GM18498 (cell line): ENCODE measurements at regions not wholly inside any gene's neighbourhood (a gene's known extent, or its start where the extent isn't known, plus 50 kb on each side); places are given as distances from the start of the nearest gene placed in this dataset.
"Not testable (repeated sequence)": the region's sequence is repeated elsewhere in the genome, so short reads cannot be mapped to it uniquely, and the experiment has no call there.

Source experiments
- ATAC-seq: cut with Tn5 transposase; IDR thresholded peaks from one replicate; pipeline ENCODE4 v1.9.1; 2021; ENCODE audit warnings: mild to moderate bottlenecking, moderate library complexity; ENCODE audit not compliant: unreplicated experiment

DNA sequence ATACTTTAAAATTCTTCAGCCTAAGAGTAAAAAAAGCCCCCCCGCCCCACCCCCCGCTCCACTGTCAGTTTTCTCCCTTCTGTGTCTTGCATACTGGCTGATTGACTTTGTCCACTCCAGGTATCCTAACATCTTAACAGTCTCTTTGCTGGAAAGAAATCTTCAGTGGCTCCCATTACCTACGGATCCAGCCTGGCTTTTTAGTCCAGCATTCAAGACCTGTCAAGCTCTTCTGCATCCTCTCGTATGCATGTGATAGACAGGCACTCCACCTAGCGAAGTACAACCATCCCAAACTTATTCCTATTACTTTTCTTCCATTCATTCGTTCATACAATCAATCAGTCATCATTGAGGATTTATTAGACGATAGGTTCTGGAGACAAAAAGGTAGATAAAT, 288.1 kb downstream of the MYCN start:
- no peak for ATAC-seq

DNA sequence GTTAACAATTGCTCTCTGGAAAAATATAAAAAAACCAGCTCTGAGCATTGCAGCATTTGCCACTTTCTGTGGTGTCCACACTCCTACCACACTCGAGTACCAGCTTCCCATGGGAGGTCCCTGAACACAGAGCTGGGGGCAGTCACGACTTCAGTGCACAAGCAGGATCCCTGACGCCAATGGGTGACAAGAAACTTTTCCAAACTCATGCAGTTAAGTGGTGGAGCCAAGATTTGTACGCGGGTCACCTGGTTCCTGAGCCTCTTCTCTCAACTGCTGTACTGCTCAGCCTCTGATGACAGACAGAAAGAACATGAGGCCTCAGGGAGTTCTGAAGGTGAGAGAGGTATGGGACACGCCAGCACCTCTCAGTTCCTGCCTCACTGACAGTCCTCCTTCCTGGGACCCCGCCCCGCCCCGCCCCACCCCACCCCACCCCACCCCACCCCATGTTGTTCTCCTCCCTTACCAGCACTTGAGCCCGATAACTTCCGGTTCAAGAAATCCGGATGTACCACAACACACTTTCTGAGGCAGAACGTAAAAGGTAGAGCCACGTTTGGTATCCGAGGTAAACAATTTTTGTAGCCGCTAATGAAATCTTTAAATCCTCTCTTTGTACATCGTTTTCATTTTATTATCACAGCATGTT, 287.6 kb downstream of the MYCN start:
- ATAC-seq: no peak

DNA sequence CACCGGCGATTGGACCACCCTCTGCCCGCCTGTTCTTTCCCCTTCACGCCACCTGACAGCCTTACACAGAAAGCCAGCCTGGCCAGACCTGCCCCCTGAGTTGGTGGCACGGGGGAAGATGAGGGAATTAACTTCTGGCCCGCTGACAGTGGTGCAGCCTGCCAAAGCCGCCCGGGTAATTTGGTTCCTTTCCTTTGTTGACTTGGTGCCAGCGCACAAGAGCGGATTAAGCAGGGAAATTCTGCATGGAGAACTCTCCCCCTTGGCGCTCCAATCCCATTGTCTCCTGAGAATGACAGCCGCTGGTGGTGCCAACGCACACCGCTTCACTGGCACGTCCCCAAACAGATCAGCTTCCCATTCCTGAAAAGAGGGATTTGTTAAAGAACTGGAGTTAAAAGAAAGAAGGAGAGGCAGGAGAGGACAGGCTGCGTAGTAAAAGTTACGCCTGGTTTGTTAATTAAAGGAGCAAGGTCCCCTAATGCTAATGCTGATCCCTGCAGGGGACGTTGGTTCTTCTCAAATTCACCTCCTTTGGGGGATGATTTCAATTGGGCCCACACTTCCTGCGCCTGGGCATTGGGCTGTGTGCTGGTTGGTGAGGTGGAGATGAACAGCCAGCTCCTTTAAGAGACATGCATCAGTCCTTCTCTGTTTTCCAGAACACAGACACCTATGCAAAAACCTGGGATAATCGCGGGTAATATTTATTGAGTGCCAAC, 286.8 kb downstream of the MYCN start:
- no peak for ATAC-seq

DNA sequence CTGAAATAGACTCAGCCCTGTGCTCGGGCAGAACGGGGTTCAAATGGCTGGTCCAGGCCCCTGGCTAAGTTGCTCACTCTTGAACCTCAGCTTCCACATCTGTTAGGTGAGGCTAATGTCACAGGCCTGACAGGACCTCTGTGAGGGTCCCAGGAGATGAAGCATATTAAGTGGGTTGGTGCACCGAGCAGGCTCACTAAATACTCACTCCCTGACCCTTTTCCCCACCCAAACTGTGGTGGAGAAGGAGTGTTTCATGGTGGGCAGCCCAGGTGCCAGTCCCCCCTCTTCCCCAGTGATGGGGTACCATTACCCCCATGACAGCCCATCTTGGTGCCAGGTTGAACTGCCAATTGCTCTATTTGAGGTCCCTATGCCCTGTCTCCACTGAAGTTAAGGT, 286.0 kb downstream of the MYCN start:
- no peak for ATAC-seq

DNA sequence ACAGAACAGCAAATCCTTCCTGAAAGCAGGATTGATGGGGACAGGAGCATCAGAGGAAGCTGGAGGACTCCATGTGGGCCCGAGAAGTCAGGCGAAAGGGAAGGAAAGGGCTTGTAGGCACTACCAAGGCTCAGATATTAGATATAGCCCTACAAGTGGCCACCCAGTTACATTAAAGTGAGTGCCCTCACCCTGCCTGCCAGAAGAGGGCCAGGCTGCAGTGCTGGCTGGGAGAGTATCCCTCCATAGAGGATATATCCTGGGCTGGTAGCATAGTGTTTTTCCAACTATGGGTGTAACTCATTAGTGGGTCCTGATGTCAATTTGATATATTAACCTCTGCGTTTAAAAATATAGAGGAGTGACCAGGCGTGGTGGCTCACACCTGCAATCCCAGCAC, 285.2 kb downstream of the MYCN start:
- no peak for ATAC-seq

DNA sequence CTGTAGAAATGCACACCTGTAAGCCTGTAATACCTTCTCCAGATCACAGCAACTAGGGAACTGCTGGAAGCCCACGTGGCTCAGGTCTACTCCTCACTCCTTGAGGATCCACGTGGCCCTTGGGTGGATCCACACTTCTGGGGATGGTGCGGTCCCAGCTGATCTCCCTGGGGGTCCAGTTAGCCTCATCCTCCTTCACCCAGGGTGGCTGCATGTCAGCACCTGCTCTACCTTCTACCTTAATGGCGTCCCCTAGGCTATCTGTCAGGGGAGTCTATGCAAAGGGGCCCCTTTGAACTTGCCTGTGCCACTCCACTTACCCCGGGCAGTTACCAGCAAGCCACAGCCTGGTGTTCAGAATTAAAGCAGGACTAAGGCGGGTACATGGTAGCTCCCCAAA, 284.7 kb downstream of the MYCN start:
- ATAC-seq: no peak

DNA sequence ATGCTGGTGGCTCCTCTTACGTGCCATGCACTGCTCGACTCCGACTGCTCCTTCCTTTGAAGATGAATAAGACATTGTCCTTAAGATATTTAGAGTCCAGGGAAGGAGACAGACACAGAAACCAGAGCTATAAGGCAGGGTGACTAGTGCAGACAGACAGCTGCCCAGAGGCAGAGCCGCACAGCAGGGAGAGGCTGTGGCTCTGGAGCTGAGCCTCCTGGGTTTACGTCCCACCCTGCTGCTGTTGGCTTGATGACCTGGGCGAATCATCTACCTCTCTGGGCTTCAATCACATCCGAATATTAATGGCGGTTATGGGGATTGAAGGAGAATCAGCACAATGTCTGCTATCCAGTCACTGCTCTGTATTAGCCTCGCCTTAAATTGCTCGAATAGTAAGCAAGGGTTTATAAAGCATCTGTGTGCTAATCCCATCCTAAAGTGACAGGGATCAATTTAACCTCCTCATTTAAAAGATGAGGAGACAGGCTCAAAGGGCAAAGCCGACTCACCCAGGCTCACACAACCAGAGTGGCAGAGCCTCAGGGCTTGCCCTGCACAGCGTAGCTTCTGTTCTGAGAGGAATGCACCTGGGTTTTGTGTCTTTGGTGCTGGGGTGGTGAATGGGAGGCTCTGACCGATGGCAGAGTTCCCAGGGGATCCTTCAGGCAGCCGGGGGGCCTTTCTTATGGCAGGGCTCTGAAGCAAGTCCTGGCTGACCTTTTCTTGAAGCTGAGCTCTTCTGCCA, 284.1 kb downstream of the MYCN start:
- no peak for ATAC-seq

DNA sequence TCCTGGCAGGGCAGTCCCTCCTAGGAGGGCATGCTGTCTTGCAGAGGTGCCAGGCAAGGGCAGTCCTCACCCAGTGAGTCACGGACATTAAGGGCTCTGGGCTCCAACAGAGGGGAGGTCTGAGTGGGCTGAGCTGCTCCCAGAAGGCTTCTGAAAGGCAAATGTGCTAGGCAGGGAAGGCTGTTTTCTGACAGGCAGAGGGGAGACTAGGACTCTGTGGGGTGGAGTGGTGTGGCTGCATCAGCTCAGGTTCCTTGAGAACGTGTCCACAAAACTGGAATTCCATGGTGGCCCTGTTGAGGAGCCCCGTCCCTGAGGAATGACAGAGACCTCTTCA, 283.5 kb downstream of the MYCN start:
- no peak for ATAC-seq

DNA sequence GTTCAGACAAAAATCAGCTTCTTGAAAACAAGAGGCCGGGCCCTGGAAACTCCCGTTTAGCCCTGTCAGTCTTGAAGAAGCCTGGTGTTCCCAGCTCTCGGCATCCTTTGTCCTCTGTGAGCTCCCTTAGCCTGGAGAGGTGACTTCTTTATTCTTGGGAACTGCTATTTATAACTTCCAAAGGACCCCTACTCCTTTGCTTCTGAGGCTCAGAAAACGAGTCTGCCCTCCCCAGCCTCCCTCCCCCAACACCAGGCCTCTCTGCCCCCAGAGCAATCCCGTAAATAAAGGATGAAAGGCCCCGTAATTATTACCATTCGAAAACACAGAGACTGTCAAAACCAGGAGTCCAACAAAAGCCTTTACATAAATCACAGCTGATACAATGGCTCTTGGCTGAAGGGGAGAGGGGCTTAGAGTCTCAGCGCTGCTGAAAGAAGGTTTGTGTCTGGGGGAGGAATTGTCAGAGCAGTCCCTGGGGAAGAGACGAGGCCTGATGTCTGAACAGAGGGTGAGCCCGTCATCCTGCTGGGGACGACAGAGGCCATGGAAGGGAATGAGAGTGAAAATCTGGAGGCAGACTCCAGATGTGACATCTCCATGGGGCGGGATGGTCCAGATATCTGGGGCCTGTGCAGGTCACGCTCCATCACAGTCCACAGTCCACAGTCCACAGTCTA, 283.0 kb downstream of the MYCN start:
- ATAC-seq: no peak

DNA sequence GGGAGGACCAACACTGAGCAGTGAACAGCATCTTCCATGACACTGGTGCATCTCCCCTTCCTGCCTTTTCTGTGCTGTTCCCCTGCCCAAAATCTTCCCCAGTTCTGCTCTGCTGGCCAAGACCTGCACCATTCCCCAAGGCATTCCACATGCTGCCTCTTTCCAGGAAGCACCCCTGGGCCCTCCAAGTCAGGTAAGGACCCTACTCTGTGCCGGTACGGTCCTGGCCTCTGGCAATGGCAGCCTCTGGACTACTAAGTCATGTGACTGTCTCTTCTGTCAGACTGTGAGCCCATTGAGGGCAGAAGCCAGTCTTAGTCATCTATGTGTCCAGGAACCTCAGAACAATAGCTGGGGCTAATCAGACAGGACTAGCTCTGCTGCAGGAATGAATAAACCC, 282.0 kb downstream of the MYCN start:
- ATAC-seq: no peak

DNA sequence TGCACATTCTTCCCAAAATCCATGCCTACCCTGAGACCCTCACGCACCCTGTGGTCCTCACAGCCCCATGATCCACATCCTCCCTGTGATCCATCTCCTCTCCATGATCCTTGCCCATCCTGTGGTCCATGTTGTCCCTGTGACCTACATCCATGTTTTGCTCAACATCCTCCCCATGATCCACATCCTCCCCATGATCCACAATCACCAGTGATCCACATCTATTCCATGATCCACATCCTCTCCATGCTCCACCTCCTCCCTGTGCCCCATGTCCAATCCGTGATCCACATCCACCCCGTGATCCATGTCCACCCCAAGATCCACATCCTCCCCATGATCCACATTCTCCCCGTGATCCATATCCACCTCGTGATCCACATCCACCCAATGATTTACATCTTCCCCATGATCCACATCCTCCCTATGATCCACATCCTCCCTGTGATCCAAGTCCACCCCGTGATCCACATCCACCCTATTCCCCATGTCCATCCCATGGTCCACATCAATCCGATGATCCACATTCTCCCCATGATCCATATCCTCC, 281.2 kb downstream of the MYCN start:
- ATAC-seq: no peak

DNA sequence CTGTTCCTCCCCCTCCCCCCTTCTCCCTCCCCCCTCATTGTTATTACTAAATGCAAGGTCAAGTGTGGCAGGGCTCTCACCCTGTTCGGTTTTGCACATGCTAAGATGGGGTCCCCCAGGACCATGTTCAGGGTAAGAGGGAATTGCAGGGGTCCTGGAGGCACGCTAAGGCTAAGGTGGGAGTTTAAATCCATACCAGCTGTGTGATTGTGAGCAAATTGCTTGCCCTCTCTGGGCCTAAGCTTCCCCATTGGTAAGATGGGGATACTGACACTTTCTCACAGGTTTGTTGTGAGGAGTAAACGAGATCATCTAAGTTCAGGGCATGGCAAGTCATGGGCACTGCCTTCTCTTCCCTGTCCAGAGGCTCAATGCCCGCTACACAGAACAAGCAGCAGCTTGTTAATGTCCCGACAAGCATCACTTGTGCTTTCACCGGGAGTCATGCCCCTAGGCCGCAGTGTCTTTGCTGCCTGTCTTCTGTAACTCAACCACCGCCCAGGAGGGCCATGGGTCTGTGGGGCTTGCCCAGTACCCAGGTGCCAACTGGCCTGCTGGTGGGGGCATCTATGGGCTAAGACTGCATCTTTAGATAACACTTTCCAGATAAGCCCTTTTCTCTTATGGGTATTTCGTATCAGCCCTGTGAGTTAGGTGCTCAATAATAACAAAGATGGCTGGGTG, 279.1 kb downstream of the MYCN start:
- no peak for ATAC-seq

DNA sequence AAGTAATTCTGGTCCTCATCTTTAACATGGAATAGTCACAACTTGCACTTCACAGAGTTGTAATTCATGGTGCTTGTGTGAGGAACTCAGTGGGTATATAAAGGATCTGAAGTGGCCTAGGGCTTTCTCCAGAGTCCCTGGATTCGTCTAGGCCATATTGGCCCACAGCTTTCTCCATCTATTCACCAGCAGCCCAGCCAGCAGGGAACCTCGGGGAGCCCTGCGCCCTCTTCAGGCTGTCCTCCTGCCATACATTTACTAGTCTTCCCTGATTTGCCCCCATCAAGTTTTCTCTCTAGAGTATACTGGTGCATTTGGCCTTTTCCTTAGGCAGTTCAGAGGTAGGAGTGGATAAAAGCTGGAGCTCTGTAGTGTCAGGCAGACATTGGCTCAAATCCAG, 278.3 kb downstream of the MYCN start:
- ATAC-seq: no peak

DNA sequence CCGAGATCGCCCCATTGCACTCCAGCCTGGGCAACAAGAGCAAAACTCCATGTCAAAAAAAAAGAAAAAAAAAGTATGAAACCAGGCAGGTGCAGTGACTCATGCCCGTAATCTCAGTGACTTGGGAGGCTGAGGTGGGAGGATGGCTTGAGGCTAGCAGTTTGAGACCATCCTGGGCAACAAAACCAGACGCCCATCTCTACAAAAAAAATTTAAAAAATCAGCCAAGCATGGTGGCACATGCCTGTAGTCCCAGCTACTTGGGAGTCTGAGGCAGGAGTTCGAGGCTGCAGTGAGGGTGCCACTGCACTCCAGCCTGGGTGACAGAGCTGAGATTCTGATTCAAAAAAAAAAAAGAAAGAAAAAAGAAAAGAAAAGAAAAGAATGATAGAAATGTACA, 277.8 kb downstream of the MYCN start:
- no peak for ATAC-seq

DNA sequence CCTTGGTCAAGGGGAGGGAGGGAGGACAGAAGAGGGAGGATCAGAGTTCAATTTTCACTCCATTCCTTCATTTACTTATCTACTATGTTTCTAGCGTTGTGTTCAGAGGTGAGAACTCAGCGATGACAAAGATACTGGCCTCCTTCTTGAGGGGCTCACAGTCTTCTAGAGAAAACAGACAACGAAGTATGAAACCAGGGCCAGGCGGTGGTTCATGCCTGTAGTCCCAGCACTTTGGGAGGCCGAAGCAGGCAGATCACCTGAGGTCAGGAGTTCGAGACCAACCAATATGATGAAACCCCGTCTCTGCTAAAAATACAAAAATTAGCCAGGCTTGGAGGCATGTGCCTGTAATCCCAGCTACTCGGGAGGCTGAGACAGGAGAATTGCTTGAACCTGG, 277.4 kb downstream of the MYCN start:
- ATAC-seq: not testable (repeated sequence)

DNA sequence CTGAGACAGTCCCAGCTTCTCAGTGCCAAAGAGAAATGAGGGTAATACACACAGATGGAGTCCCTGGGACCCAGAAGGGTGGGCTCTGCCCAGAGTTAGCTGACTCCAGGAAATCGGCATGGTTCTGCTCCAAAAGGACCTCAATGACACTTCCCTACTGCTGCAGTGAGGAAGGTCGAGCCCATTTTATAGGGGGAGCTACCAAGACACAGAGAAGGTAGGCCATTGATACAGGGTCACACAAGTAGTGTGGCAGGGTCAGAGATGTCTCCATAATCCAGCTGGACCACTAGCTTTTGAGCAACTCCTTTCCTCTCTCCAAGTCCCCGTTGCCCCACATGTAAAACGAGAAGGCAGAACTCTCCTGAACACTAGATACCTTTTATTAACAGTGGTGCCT, 276.9 kb downstream of the MYCN start:
- ATAC-seq: no peak

DNA sequence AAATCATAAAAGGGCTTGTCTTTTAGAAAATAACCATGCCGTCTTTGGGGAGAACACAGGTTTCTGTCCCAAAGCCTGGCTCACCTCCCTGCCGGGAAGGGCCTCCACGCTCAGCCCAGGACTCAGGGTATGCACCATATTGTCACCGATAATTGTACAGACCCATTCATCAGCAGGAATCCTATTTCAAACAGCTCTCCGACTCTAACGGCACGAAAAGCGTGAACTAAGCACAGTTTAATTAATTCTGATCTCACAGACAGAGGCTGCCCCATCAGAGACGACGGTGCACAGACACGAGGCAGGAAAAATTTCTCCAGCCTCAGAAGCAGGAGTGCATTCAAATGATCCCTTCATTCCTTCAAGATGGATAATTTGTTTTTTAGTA, 276.2 kb downstream of the MYCN start:
- no peak for ATAC-seq

DNA sequence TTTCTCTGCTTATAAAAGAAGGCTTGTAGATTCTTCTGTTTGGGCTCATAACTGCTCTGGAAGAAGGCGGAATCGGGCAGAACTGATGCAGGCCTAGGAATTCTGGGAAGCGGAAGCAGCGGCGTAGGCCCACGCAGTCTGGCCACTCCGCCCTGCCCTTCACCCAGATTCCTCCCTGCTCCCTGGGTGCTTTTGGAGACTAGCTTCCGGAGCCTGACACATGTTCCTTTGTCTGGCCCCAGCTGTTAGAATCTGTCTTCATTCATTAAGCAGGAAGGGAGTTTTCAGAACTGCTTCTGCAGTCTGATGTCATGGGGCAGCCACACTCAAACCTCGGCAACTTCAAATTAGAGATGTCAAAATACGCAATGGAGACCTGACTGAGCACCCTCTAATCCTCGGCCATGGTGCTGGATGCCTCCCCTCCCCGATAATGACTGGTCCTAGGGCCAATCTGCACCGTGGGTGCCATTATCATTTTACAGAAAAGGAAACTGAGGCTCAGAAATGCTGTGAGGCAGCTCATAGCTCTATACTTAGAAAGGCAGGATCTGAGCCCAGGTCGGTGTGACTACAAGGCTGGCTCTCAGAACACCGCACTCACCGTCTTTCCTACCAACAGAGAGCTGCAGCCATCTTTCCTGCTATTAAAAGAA, 275.7 kb downstream of the MYCN start:
- no peak for ATAC-seq

DNA sequence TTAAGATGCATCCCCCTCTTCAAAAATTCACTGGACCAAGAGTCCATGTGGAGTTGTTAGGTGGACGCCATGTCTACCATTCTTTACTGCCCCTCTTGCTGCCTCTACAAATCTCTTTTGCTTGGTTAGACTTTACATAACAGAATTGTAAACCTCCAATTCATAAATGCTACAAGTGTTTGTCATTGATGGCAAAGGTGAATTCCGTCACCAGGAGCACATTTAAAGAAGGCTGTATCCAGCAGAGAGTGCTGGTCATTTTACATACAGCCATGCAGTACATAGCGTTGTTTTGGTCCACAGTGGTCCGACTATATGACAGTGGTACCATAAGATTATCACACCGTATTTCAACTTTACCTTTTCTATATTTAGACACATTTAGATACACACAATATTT, 274.5 kb downstream of the MYCN start:
- ATAC-seq: no peak

DNA sequence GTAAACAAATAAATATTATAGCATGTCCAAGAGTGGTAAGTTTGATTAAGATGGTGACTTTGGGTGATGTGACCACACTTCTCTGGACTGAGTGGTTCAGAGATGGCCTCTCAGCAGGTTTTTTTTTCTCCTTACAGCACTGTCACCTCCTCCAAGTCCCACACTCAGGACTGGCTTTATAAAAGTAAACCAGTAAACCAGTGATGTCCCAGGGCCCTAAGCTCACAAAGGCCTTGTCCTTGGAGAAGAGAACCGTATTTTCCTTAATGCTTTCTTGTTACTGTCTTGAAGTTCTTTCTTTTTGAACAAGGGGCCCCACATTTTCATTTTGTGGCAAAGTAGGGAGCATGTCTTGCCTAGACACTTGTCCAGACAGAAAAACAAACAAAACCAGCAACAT, 274.0 kb downstream of the MYCN start:
- ATAC-seq: no peak
